ENCODE measurements at regions not wholly inside any gene's neighbourhood (a gene's known extent, or its start where the extent isn't known, plus 50 kb on each side); places are given as distances from the start of the nearest gene placed in this dataset.

GRCh38 chr11:19661827-19662226, 50.8 kb upstream of the NAV2 start:
- Histone ChIP-seq H3K4me3 (ENCODE audit: low read depth, low read length, poor library complexity, severe bottlenecking) (no peak overlapping the region), H3K4me1 (ENCODE audit: insufficient read depth, low read length, poor library complexity, severe bottlenecking) (no peaks in the 10 kb centered on the region), H3K27me3 (replicated peaks; ENCODE audit: insufficient read depth, low read depth, low read length, poor library complexity) (no peaks in the 10 kb centered on the region), H3K9me3 (ENCODE audit: low read depth, low read length, poor library complexity, severe bottlenecking) (no peaks in the 10 kb centered on the region), H3K36me3 (ENCODE audit: insufficient read depth, low read length, poor library complexity, severe bottlenecking) (no peaks in the 10 kb centered on the region), H3K27ac (ENCODE audit: low read depth, low read length, poor library complexity, severe bottlenecking) (no peak overlapping the region)
- intact Hi-C loops (cut with micrococcal nuclease; ENCODE audit: unreplicated experiment): no loop called here
- CTCF ChIA-PET: no interaction called here
- BruUV-seq (replicated peaks): no TSS peak
- POLR2A ChIA-PET (ENCODE audit: low non-redundant PET): no interaction called here
- TF ChIP-seq EZH2 (IDR thresholded peaks at IDR 0.05; ENCODE audit: borderline replicate concordance, low read depth, low read length, poor library complexity, severe bottlenecking) (no peak), CTCF (conservative IDR thresholded peaks at IDR 0.05; ENCODE audit: low read depth, low read length) (no peak)
- no peak for DNase-seq (ENCODE audit: low spot score)

- TF ChIP-seq EZH2 (IDR thresholded peaks at IDR 0.05; ENCODE audit: borderline replicate concordance, low read depth, low read length, poor library complexity, severe bottlenecking) (no peak), CTCF (conservative IDR thresholded peaks at IDR 0.05; ENCODE audit: low read depth, low read length) (no peak)
- no peaks in the 10 kb centered on the region for H3K4me1 ChIP-seq (ENCODE audit: insufficient read depth, low read length, poor library complexity, severe bottlenecking)
- no peak for DNase-seq (ENCODE audit: low spot score)
- intact Hi-C loops (cut with micrococcal nuclease; ENCODE audit: unreplicated experiment): no loop called here
- H3K27me3 ChIP-seq (replicated peaks; ENCODE audit: insufficient read depth, low read depth, low read length, poor library complexity): no peaks in the 10 kb centered on the region
- H3K9me3 ChIP-seq (ENCODE audit: low read depth, low read length, poor library complexity, severe bottlenecking): no peaks in the 10 kb centered on the region
- POLR2A ChIA-PET (ENCODE audit: low non-redundant PET): no interaction called here
- H3K4me3 ChIP-seq (ENCODE audit: low read depth, low read length, poor library complexity, severe bottlenecking): no peak overlapping the region
- no peaks in the 10 kb centered on the region for H3K36me3 ChIP-seq (ENCODE audit: insufficient read depth, low read length, poor library complexity, severe bottlenecking)
- no peak overlapping the region for H3K27ac ChIP-seq (ENCODE audit: low read depth, low read length, poor library complexity, severe bottlenecking)
- BruUV-seq (replicated peaks): no TSS peak
- CTCF ChIA-PET: no interaction called here
These were observed 52.6 kb upstream of the NAV2 start for GRCh38 chr11:19660076-19660475.

GRCh38 chr11:19659529-19659928, 53.1 kb upstream of the NAV2 start:
- H3K36me3 ChIP-seq (ENCODE audit: insufficient read depth, low read length, poor library complexity, severe bottlenecking): no peaks in the 10 kb centered on the region
- no peaks in the 10 kb centered on the region for H3K27me3 ChIP-seq (replicated peaks; ENCODE audit: insufficient read depth, low read depth, low read length, poor library complexity)
- H3K9me3 ChIP-seq (ENCODE audit: low read depth, low read length, poor library complexity, severe bottlenecking): no peaks in the 10 kb centered on the region
- H3K4me1 ChIP-seq (ENCODE audit: insufficient read depth, low read length, poor library complexity, severe bottlenecking): no peaks in the 10 kb centered on the region
- ChIA-PET POLR2A (ENCODE audit: low non-redundant PET) (no interaction called here), CTCF (no interaction called here)
- no peak for TF ChIP-seq EZH2 (IDR thresholded peaks at IDR 0.05; ENCODE audit: borderline replicate concordance, low read depth, low read length, poor library complexity, severe bottlenecking)
- no peak for TF ChIP-seq CTCF (conservative IDR thresholded peaks at IDR 0.05; ENCODE audit: low read depth, low read length)
- DNase-seq (ENCODE audit: low spot score): no peak
- H3K27ac ChIP-seq (ENCODE audit: low read depth, low read length, poor library complexity, severe bottlenecking): no peak overlapping the region
- intact Hi-C loops (cut with micrococcal nuclease; ENCODE audit: unreplicated experiment): no loop called here
- BruUV-seq (replicated peaks): no TSS peak
- H3K4me3 ChIP-seq (ENCODE audit: low read depth, low read length, poor library complexity, severe bottlenecking): no peak overlapping the region

All from A673 (cell line).